DND-41 (cell line): ENCODE measurements at regions not wholly inside any gene's neighbourhood (a gene's known extent, or its start where the extent isn't known, plus 50 kb on each side); places are given as distances from the start of the nearest gene placed in this dataset.

ENCODE experiments used
- CTCF ChIP-seq: IDR thresholded peaks from 2 replicates; pipeline ENCODE4 v1.5.1; 2012; ENCODE audit warnings: borderline replicate concordance, low read length, moderate library complexity, mild to moderate bottlenecking; ENCODE audit not compliant: poor library complexity, severe bottlenecking; ENCODE audit errors: extremely low read depth
- EZH2 ChIP-seq: IDR thresholded peaks from 3 replicates; pipeline ENCODE4 v1.6.1; 2012; ENCODE audit warnings: borderline replicate concordance, low read depth, mild to moderate bottlenecking, moderate library complexity, low read length, inconsistent platforms; ENCODE audit not compliant: severe bottlenecking

- TF ChIP-seq CTCF (no peak), EZH2 (no peak)
These were observed 228.1 kb upstream of the AZI2 start for GRCh38 chr3:28576614-28577200.
